NCI-H2107 (cell line): ENCODE measurements at regions not wholly inside any gene's neighbourhood (a gene's known extent, or its start where the extent isn't known, plus 50 kb on each side); places are given as distances from the start of the nearest gene placed in this dataset.
A peak's percentile ranks its signal among the peaks of the same experiment; 100 is the strongest.
"Not testable (repeated sequence)": the region's sequence is repeated elsewhere in the genome, so short reads cannot be mapped to it uniquely, and the experiment has no call there.

Experiments used
- DNase-seq: peaks from one replicate; lab custom pipeline; 2025; lab: John Stamatoyannopoulos, UW

DNA sequence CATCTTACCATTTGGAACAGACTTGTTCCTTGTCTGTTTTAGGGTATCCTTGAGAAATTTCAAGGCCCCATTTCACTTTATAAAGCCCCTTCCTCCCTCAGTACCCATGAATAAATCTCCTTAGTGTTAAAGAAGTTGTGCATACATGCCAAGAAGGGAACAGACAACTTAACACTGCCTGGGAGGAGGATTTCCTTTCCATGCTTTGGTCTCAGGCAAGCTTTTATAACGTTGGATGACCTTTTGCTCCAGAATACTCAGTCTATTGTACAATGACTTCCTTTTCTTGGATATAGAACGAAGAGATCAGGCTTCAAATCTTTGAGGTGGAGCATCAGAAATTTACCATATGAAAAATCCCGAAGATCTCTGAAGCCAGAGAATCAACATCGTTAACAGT lies 551.4 kb downstream of the PRKD1 start:
- DNase-seq, result no peak

DNA sequence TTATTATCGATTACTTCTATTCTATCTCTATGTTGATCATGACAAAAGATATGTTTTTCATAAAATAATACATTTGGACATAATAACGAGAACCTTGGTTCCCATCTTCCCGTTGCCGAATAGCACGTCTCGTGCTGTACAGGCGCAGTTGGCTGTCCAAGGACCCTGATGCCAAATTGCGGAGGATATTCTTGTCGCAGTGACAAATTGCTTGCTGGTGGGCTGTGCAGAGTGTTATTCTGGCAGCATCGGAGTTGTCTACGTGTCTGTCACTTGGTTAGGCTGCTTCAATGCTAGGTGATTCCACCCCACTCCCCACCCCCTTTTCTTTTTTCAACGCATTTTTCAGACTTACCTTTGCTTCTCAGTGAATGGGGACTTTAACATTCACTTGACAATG lies 546.8 kb downstream of the PRKD1 start:
- no peak for DNase-seq

DNA sequence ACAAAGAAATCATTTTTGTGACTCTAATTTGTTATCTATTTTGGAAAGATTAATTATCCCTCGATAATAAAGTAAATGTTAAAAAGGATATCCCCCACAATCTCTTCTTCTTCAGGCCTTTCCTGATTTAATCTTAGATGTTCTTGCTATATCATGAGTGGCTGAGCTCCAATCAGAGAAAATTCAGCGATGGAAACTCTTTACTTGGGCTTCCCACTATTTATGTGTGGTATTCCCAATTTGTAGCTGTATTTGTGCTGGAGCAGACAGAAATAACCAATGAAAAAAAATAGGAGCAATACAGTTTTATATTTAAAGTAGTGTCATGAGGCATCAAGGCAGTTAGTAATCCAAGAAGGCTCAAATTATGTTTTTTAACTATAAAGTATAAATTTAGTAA lies 539.1 kb downstream of the PRKD1 start:
- DNase-seq, result no peak

DNA sequence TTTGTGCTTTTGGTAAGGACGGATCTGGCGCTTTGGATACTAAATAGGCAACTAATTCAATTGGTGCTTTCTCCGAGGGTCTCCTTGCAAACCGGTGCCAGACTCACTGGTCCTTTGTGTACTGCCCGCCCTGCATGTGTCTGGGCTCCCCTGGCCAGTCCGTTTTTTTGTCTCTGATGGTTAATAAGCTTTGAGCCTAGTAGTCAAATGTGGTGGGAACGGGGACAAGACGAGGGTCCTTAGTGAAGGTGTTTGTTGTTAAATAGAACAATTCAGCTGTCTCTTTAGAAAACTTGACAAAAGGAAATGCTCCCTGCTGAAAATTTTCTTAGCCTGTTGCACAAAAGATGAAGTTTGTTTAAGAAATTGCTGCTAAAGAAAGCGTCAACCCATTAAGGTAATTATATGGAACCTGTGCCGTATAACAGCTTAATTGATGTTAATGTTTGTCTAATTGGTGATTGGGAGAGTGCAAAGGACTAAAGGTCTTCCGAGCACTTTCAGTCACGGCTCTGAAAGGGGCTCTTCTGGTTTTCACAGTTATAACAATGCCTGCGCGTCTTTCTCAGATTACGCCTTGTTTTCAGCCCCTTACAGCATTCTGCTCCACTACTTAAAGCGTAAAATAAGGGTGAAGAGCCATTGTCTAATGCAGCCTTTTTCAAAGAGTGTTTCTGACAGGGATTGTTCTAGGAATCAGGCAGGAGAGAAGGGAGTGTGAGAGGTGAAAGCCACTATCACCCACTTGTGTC lies 537.4 kb downstream of the PRKD1 start:
- peak; percentile 87 for DNase-seq

DNA sequence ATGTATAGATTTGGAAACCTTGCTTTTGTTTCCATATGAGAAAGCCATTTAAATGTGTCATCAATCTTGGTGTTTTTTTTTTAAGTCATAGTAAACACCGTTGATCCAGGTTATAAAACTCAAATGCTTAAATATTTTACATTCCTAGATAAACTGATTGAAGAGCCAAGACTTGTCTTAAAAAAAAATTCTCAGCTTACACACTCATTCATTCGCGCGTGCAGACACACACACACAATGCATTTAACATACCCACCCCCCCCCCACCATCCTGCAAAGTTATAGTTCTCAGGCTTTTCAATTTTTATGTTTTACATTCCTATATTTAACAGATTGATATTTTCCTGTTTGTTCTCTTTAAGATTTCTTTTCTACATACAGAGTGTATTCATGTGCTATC lies 536.4 kb downstream of the PRKD1 start:
- no peak for DNase-seq

DNA sequence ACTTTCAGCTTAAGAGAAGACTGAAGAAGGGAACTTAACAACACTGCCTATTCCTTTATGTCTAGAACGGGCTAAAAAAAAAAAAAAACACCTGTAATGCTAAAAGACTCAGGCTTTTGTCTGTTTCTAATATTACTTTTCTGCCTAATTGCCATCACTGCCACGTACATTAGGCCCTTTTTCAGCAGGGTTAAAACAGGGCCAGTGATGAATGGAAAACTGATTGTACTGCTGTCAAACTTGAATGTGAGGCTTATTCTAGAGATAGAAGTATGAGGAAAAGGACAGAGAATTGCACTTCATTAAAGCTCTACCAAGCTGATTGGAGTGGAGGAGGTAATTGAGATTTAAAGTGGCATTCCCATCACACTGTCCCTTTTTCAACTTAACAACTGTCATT lies 535.8 kb downstream of the PRKD1 start:
- DNase-seq, result no peak

DNA sequence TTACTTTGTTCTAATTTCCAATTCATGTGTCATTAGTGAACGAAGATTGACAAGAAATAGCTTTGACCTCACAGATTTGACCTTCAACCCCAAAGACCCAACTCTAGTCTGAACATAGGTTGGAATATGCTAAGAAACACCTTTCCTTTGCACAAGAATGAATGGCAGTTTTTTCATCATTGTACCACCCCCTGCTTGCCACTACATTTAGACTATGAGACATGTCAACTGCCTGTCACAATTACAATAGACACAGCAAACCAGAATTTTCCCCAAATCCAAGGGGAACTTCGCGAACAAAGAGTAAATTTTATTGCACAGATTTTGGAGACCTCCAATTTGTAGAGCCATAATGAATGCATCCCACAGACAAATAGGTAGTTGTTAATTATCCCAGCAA lies 535.4 kb downstream of the PRKD1 start:
- no peak for DNase-seq

DNA sequence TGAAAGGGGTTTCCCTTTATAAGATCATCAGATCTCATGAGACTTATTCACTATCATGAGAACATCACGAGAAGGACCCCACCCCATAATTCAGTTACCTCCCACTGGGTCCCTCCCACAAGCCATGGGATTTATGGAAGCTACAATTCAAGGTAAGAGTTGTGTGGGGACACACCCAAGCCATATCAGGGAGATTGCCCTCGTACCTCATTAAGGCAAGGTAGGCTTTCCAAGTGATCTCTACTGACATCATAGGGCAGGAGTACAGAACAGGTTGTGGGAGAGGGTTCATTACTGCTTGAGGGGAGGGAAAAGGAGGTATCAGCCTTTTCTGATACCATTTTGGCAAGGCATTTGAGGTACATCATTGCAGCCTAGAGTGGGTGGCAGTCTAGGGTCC lies 524.6 kb downstream of the PRKD1 start:
- DNase-seq, result no peak

DNA sequence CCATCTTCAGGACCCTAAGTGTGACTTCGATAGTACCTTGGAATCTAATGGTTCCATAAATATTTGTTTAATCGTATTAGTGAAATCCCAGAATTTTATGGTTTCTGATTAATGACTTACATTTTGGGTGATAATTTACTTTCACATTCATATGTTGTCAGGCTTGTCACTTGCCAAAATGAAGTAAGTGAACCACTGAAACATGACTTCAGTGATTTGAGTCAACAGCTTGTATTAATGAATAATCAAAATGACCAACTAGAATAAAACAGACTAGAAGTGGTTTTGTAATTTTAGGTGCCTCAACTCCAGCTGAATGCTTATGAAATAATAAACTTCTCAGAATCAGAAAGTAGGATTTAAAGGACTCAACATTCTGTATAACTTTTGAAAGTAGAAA lies 517.1 kb downstream of the PRKD1 start:
- no peak for DNase-seq

DNA sequence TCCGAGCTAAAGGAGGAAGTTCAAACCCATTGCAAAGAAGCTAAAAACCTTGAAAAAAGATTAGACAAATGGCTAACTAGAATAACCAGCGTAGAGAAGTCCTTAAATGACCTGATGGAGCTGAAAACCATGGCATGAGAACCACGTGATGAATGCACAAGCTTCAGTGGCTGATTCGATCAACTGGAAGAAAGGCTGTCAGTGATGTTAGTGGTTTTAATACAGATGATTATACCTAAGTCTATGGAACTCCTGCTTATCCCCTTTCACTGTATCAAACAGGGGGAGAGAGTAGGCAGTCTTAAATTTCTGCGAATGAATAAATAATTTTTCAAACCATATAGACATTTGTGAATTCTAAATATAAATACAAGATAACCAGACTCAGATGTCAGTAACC lies 512.7 kb downstream of the PRKD1 start:
- not testable (repeated sequence) for DNase-seq

DNA sequence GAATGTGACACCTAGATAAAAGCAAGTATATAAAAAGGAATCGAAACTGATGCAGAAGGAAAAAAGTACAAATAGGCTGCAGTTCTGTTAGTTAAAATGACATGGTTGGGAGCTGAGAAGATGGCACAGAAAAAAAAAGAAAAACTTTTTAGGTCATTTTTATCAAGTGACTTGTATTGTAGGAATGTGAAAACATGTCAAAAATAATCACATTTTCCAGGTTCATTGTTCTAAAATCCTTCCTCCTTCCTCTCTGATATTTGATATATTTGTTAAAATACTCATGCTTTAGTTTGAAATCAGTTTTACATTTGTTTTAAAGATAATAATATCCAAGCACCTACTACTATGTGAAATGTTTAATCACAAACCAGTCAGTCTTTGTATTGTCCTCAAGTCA lies 507.9 kb downstream of the PRKD1 start:
- no peak for DNase-seq

DNA sequence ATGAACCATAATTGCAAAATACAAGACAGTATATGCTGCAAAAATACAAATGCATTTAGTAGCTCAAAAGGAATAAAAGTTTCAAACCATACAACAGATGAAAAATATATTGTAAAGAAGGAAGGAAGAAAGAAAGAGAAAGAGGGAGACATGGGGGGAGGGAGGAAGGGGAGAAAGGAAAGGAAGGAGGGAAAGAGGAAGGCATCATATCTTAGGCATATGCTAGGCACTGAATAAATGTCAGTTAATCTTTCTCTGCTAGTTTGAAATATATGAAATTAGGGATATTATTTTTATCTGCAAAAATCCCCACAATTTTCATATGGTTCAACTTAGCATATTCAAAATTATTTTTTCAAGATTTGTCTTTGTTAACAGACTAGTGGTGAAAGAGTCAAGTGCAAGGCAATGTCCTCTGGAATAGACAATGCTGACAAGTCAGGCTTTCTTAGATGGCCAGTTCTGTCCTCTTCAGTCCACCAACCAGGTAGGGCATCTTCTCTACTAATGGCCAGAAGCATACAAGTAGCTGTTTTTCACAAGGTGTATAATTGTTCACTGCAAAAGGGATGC lies 506.4 kb downstream of the PRKD1 start:
- DNase-seq, result no peak

DNA sequence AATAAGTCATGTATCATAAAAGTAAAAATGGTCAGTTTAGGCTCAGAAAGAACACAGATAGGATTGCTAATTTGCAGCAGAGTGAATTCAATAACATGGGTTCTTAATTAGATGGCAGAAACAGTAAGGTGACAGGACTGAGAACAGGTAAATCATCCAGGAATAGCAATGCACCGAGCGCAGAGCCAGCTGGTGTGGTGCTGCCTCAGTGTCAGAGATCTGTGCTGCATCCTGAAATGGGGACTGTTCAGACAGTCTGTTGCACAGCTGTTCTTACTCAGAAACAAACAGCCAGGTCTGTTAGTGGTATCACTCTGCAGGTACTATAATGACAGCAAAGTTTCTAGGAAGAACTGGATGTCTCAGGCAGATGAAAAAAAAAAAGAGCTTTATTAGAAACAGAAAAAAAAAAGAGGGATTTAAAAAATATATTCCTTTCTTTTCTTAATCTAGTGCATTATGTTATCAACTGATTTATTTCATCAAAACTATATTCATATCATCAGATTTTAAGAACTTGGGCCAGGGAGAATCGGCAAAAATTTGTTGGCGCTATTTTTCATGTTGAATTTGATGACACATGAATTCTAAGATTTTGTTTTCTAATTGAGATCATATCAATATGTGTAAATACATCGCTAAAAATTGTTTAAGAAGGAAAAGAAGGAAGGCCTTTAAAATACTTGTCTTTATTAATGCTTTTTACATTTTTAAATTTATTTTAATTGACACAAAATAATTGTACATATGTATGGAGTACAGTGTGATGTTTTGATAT lies 501.8 kb downstream of the PRKD1 start:
- DNase-seq, result no peak

DNA sequence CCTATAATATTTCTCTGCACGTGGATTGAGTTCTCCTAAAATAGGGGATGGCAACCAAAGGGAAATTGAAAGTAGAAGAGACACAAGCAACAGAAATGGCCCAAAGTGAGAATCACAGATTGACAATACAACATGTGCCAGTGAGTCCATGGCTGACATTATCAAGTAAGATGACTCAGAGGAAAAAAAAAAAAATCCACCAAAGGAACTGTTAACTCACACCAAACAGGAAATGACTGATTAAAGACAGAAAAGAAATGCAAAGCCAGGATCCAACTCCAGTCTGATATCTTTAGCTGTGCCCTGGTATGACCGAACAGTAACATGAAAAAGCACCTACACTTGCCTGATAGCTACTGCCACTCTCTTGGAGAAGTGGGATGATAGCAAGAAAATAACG lies 485.0 kb downstream of the PRKD1 start:
- no peak for DNase-seq

DNA sequence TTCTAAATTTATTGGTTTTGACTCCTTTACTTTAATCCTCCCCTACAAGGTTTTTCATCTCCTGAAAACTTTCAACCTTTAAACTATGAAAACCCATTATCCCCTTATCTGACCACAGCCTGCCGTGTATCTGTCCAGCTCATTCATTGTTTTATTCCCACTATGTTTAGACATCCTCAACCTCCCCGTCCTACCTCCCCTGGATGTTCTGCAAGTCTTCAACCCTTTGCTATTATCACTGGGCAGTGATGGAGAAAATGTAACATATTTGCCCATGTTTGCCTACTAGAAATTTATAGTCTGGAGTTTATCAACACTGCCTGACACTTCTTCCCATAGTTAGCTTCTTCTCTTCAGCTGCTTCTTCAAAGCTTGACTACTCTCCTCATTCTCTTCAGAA lies 483.4 kb downstream of the PRKD1 start:
- DNase-seq, result no peak

DNA sequence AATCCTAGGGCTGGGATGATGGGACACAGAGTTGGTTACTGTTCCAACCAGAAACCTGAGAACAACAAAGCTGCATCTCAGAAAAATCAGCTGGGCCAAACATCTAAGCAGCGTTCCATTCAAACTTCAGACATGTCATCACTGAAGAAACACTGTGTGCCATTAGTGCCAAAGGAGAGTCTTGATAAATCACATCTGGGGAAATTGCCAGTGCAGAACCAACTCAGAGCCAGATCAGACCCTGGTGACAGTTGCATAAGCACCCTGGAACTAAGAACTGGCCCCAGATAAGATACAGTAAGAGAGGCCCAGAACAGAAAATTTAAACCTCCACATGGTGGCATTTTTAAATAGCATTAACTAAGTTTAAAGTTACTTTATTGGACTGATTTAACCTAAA lies 482.8 kb downstream of the PRKD1 start:
- DNase-seq, result no peak

DNA sequence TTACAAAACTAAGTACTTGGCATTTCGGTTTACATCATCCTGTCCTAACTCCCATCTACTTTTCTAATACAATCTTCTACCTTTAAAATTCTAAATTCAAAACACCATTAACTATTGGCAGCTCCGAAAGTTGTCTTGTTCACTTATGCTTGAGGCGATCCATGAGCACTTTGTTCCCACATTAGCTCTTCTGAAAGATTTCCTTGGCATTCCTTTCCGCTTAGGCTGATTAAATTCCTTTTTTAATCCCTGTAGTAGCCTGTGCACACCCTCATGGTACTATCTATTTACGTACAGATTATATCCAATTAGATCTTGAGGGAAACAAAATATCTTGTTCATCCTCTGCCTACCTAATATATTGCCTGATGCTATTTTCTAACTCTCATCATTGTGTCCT lies 480.7 kb downstream of the PRKD1 start:
- DNase-seq, result no peak

DNA sequence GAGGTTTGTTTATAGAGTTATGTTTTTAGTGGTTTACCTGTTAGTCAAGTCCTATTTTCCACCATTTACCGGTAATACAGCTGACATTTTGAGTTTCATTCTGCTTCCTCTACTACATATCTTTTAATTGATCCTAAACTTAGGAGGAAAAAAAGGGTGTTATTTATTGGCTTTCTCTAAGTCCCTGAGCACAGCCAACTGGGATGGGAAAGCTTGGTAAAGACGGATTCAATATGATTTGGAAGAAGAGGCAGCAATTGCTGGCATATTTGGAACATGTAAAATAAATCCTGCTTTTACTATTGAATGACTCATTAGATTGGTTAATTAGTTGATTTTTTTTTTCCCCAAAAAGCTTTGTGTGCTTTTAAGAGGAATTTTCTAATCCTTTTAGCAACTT lies 475.7 kb downstream of the PRKD1 start:
- no peak for DNase-seq

DNA sequence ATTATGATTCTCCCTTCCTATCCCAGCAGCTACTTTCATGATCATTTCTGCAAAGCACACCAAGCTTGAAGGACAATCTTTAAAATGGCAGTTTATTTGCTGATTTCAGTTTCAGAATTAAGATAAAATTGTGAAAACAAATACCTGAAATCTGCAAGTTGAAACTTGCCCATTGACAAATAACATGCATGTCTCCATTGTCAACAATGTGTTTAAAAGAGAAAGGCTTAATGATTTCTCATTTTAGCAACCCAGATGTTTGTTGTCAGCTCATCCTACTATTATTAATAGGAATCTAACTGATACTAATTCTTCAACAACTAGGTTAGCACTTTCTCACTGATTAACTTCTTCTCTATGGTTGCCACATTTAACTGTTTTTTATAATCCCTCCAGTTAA lies 474.6 kb downstream of the PRKD1 start:
- DNase-seq, result no peak

DNA sequence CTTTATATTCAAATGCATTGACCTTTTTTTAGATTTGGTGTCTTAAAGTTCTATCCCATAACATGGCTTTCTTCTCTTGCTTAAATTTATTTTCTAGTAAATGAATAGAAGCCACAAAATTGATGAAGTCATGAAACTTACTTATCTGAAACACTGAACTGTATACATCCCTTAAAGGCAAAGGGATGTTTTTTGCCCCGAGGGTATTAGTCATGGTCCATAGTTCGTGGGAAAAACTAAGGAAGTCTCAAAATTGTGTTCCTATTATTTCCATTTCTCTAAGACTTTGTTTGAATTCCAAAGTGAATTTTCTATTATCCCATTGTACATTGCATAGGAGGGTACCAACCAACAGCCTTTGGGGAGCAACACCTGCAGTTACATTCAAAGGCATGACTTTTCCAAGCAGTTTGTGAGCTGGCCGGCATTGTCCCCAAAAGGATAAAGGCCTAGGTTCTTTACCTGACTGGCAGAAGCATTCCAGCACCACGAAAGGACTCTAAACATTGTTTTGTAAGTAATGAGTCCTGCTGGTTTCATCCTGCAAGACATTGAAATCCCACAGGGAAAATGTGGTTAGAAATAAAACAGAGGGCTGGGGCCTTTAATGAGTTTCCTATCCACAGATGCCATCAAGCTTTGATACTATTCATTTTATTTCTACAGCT lies 473.5 kb downstream of the PRKD1 start:
- DNase-seq, result no peak

DNA sequence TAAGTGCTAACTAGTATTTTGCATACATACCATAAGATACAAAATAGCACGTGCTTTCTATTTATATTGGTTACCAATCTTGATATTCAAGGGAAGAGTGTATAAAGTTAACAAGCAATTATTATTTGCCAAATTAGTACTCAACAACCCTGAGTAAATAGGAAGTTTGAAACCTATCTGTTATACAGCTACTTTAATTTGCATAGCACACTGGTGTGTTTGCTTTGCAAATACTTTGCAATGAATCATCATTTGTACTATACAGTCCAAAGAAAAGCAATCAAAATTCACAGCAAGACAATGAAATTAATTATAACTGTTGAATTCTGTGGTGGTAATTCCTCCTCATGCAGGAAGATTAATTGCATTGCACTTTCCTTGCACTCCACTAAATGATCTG lies 469.1 kb downstream of the PRKD1 start:
- DNase-seq, result no peak

DNA sequence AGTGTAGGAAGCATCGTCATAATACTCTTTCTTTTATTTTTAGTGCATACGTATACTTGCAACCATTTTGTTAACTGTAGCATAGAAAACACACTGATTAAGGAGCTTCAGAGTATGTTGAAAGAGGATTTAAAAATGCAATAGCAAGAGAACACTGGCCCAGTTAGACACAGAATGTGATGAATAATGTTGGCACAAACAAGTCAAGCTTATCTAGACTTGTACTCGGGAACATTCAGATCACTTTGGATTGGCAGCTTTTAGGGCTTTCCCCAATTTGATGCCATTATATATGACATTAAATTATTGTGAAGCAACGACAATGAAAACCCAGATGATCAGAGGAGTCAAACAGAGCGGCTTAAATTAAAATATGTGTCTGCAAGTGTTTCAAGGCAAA lies 468.1 kb downstream of the PRKD1 start:
- DNase-seq, result no peak
